PFSK-1 (cell line): ENCODE measurements at regions not wholly inside any gene's neighbourhood (a gene's known extent, or its start where the extent isn't known, plus 50 kb on each side); places are given as distances from the start of the nearest gene placed in this dataset.

ENCODE experiments used
- FOXP2 ChIP-seq: optimal IDR thresholded peaks from 2 replicates; pipeline ENCODE3; 2011; ENCODE audit warnings: borderline replicate concordance, control low read depth, inconsistent platforms; ENCODE audit not compliant: insufficient read depth; ENCODE audit errors: extremely low read length, extremely low read depth
- POLR2AphosphoS5 ChIP-seq: IDR thresholded peaks from 2 replicates; pipeline ENCODE4 v1.6.1; 2012; ENCODE audit warnings: low read depth, mild to moderate bottlenecking, control low read depth, low read length, moderate library complexity
- REST ChIP-seq, 2 experiments: IDR thresholded peaks; 2 replicates each; pipeline versions ENCODE4 v1.6.1 to v1.8.0; 2011 to 2012; ENCODE audit warnings: low read depth in 2 of 2, low read length in 2 of 2, control low read depth in 1 of 2, inconsistent platforms in 1 of 2, mild to moderate bottlenecking in 1 of 2, moderate library complexity in 1 of 2; ENCODE audit not compliant: insufficient read depth in 1 of 2
- SIN3A ChIP-seq: IDR thresholded peaks from 2 replicates; pipeline ENCODE4 v1.6.1; 2012; ENCODE audit warnings: mild to moderate bottlenecking, low read length, moderate library complexity, borderline replicate concordance; ENCODE audit not compliant: insufficient read depth
- TAF1 ChIP-seq: IDR thresholded peaks from 2 replicates; pipeline ENCODE4 v1.6.1; 2012; ENCODE audit warnings: low read length, control low read depth, borderline replicate concordance; ENCODE audit not compliant: insufficient read depth

DNA sequence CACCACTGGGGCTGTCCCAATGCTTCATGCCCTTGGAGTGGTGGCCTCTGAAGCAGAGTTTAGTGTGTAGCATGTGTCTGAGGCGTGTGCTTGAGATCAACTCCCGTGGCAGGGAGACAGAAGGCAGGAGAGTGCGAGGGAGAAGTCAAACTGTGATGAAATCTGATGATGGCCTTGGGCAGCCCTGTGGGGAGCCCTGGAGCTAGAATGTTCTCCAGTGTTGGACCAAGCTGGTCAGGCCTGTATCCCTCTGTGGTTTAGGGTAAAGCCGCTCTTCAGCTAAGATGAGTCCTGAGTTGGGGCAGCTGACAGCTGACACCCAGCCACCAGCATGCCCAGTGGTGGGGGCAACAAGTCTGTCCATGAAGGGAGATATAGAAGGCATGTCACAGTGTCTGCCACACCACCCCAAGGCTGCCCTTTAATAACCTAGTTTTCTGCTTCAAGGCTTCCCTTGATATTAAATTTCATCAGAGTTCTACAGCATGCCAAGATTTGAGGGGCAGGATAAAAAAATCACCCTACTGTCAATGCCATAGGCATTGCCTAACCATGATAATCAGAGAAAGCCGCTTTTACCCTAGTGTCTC lies 170.5 kb upstream of the SVIL start:
- no peak for TF ChIP-seq POLR2AphosphoS5

DNA sequence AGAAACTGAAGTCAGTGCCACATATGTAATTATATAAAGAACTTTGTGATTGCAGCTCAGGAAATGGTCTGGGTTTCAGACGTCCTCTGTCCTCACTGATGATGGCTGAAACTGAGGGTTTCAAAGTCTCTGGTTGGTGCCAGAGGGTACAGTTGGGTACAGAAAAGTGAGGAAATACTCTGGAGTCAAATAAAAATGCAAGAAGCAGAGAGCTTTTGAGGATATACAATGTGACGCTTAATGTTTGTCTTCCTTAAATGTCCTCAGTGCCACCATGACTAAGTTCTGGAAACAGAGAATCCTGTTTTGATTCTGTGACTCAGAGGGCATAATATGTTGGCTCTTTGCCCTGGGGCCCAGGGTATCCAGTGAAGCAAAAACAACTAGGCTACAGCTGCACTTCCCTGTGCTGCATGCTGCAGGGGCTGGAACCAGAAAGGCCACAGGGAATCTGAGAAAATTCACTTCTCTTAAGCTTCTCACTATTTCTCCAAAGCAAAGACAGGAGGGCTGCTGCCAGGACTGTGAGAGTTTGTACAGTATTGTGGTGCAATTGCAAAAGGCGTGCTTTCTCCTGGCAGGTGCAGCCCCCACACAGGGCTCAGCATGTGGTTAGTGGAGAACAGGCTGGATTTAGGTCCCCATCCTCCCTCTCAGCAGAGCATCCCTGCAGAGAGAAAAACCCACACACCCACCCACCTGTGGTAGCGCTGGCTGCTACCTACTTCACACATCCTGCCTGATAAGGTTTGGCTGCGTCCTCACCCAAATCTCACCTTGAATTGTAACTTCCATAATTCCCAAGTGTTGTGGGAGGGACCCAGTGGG lies 169.5 kb upstream of the SVIL start:
- TF ChIP-seq SIN3A (no peak), FOXP2 (no peak), TAF1 (no peak), REST (IDR thresholded peaks at IDR 0.05; ENCODE audit: insufficient read depth in 1 of 2, low read depth in 2 of 2, low read length in 2 of 2) (no peak), POLR2AphosphoS5 (no peak)

DNA sequence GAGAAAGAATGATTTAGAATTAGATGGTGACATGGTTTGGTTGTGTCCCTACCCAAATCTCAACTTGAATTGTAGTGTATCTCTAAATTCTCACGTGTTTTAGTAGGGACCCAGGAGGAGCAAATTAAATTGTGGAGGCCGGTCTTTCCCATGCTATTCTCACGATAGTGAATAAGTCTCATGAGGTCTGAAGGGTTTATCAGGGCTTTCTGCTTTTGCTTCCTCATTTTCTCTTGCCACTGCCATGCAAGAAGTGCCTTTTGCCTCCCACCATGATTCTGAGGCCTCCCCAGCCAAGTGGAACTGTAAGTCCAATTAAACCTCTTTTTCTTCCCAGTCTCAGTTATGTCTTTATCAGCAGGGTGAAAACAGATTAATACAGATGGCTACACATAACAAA lies 167.4 kb upstream of the SVIL start:
- TF ChIP-seq FOXP2, result no peak
- no peak for TF ChIP-seq REST (IDR thresholded peaks at IDR 0.05; ENCODE audit: insufficient read depth in 1 of 2, low read depth in 2 of 2, low read length in 2 of 2)
- TF ChIP-seq SIN3A, result no peak
- TF ChIP-seq POLR2AphosphoS5, result no peak
- TF ChIP-seq TAF1, result no peak

- no peak for TF ChIP-seq REST (IDR thresholded peaks at IDR 0.05; ENCODE audit: insufficient read depth in 1 of 2, low read depth in 2 of 2, low read length in 2 of 2)
- TF ChIP-seq FOXP2, result no peak
- TF ChIP-seq TAF1, result no peak
- no peak for TF ChIP-seq POLR2AphosphoS5
- TF ChIP-seq SIN3A, result no peak
Observed at GRCh38 chr10:29798921-29799690, 164.3 kb upstream of the SVIL start.

DNA sequence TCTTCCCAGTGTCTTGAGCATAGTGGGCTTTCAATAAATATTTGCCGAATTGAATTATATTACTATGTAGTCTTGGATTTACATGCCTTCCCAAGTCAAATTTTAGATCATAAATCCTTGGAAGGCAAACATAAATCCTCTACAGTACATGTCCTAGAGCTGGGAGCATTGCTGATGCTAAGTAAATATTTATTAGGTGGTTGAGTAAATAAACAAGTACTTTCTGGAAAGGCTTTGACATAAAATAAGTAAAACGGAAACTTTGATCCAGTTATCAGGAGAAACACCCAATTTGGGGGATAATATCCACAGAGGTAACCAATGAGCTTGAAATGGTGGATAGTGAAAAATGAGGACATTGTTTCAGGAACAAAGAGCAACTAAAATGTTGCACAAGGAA lies 162.8 kb upstream of the SVIL start:
- no peak for TF ChIP-seq FOXP2
- TF ChIP-seq TAF1, result no peak
- TF ChIP-seq REST (IDR thresholded peaks at IDR 0.05; ENCODE audit: insufficient read depth in 1 of 2, low read depth in 2 of 2, low read length in 2 of 2), result no peak
- no peak for TF ChIP-seq SIN3A
- TF ChIP-seq POLR2AphosphoS5, result no peak
